Endothelial cell of umbilical vein (primary cell): ENCODE measurements at regions not wholly inside any gene's neighbourhood (a gene's known extent, or its start where the extent isn't known, plus 50 kb on each side); places are given as distances from the start of the nearest gene placed in this dataset.
"Not testable (repeated sequence)": the region's sequence is repeated elsewhere in the genome, so short reads cannot be mapped to it uniquely, and the experiment has no call there.

Experiments used
- BruUV-seq: library from RNA; stranded (reverse); fragments of 400-500 nt; replicated peaks from 2 replicates; lab custom pipeline; 2021; lab: Mats Ljungman, UMichigan
- CTCF ChIA-PET: fragments of 300-600, 350-600 bp; sonication (Branson Sonifier 250); formaldehyde crosslinking; loops from one replicate; lab custom pipeline; 2021; ENCODE audit warnings: antibody characterized with exemption, inconsistent platforms; lab: Charles Lee
- POLR2A ChIA-PET: fragments of 300-600, 350-600 bp; sonication (Branson Sonifier 250); formaldehyde crosslinking; loops from one replicate; lab custom pipeline; 2021; ENCODE audit warnings: antibody characterized with exemption, inconsistent platforms; lab: Charles Lee
- DNase-seq: peaks from one replicate; pipeline ENCODE4 v3.0.0-alpha.2; 2011; ENCODE audit warnings: low read depth, low spot score
- FAIRE-seq: peaks from 2 replicates; lab custom pipeline; 2011; peaks lifted over from hg19 to GRCh38; lab: Jason Lieb, UNC
- H2AFZ ChIP-seq: 2 replicates; pipeline ENCODE4 v1.6.0; 2012; ENCODE audit warnings: low read depth, low read length, control low read depth, inconsistent platforms
- H3K27ac ChIP-seq: 2 replicates; pipeline ENCODE4 v1.5.1; 2011; ENCODE audit warnings: low read depth, mild to moderate bottlenecking, control low read depth, low read length, moderate library complexity; ENCODE audit not compliant: insufficient read depth
- H3K27me3 ChIP-seq, 2 experiments: 2 replicates each; pipeline versions ENCODE4 v1.6.0 to v1.6.1; 2011; ENCODE audit warnings: low read length in 2 of 2, mixed read lengths in 1 of 2; ENCODE audit not compliant: control insufficient read depth in 2 of 2, insufficient read depth in 2 of 2
- H3K36me3 ChIP-seq, 2 experiments: 2 replicates in 1 of 2; 3 replicates in 1 of 2; pipeline ENCODE4 v1.5.1; 2011; ENCODE audit warnings: low read length in 2 of 2, mild to moderate bottlenecking in 1 of 2, moderate library complexity in 1 of 2; ENCODE audit not compliant: control insufficient read depth in 2 of 2, insufficient read depth in 2 of 2; ENCODE audit errors: extremely low read depth in 1 of 2
- H3K4me1 ChIP-seq: 3 replicates; pipeline ENCODE4 v1.5.1; 2011; ENCODE audit warnings: mild to moderate bottlenecking, low read length; ENCODE audit not compliant: control insufficient read depth, insufficient read depth; ENCODE audit errors: extremely low read depth
- H3K4me2 ChIP-seq: 2 replicates; pipeline ENCODE4 v1.6.1; 2011; ENCODE audit warnings: low read length, control low read depth, mixed read lengths; ENCODE audit not compliant: insufficient read depth
- H3K4me3 ChIP-seq, 3 experiments: fragments of 200-600 bp in 1 of 3; sonication (generic), shearing (Covaris generic) in 1 of 3; replicated peaks in 1 of 3; 2 replicates each; pipeline ENCODE4 v1.5.1; 2011 to 2016; ENCODE audit warnings: control low read depth in 3 of 3, low read length in 3 of 3, mild to moderate bottlenecking in 2 of 3, inconsistent platforms in 1 of 3, low read depth in 1 of 3, moderate library complexity in 1 of 3; ENCODE audit not compliant: insufficient read depth in 1 of 3
- H3K79me2 ChIP-seq: 2 replicates; pipeline ENCODE4 v1.6.0; 2012; ENCODE audit warnings: low read length, inconsistent platforms; ENCODE audit not compliant: control insufficient read depth, insufficient read depth
- H3K9ac ChIP-seq: replicated peaks from 2 replicates; pipeline ENCODE3; 2011; ENCODE audit warnings: low read length, control low read depth; ENCODE audit not compliant: insufficient read depth; ENCODE audit errors: extremely low read depth
- H3K9me1 ChIP-seq: replicated peaks from 3 replicates; pipeline ENCODE4 v1.6.0; 2011; ENCODE audit warnings: mild to moderate bottlenecking, low read length; ENCODE audit not compliant: control insufficient read depth, insufficient read depth; ENCODE audit errors: extremely low read depth
- H3K9me3 ChIP-seq: replicated peaks from 2 replicates; pipeline ENCODE4 v1.5.1; 2012; ENCODE audit warnings: low read length, inconsistent platforms; ENCODE audit not compliant: control insufficient read depth, insufficient read depth
- H4K20me1 ChIP-seq: replicated peaks from 2 replicates; pipeline ENCODE3; 2011; ENCODE audit warnings: mild to moderate bottlenecking, low read length; ENCODE audit not compliant: control insufficient read depth, insufficient read depth; ENCODE audit errors: extremely low read depth
- dilution Hi-C: fragments of 300-500 bp; cut with MboI; formaldehyde crosslinking; loops from one replicate; pipeline ENCODE4 v1.15.0; 2019; ENCODE audit warnings: low sequenced_read_pairs; ENCODE audit not compliant: extremely low pct_ligation_motif_present
- intact Hi-C: fragments of 100-400 bp; cut with micrococcal nuclease; formaldehyde crosslinking; loops from one replicate; pipeline ENCODE4 v1.10.0; 2022

- DNase-seq, CTCF ChIA-PET, H2AFZ ChIP-seq, dilution Hi-C loops, H3K4me1 ChIP-seq, H3K9ac ChIP-seq, intact Hi-C loops, H3K9me1 ChIP-seq, POLR2A ChIA-PET, H3K27ac ChIP-seq, H3K27me3 ChIP-seq, H4K20me1 ChIP-seq, H3K9me3 ChIP-seq, H3K79me2 ChIP-seq, H3K4me2 ChIP-seq, FAIRE-seq, H3K4me3 ChIP-seq, BruUV-seq, H3K36me3 ChIP-seq: not testable (repeated sequence)
These were observed 353.9 kb upstream of the FOLH1 start for GRCh38 chr11:49562262-49562661.

GRCh38 chr11:49579492-49579891, 371.1 kb upstream of the FOLH1 start:
- POLR2A ChIA-PET, dilution Hi-C loops: not testable (repeated sequence)

GRCh38 chr11:49585495-49585894, 366.7 kb upstream of the OR4C13 start:
- H3K27me3 ChIP-seq, CTCF ChIA-PET, BruUV-seq, H3K9me3 ChIP-seq, H3K9ac ChIP-seq, FAIRE-seq, H3K36me3 ChIP-seq, intact Hi-C loops, H3K4me2 ChIP-seq, H3K4me1 ChIP-seq, H3K27ac ChIP-seq, H3K4me3 ChIP-seq, H3K79me2 ChIP-seq, DNase-seq, H3K9me1 ChIP-seq, dilution Hi-C loops, H4K20me1 ChIP-seq, H2AFZ ChIP-seq, POLR2A ChIA-PET: not testable (repeated sequence)

More at GRCh38 chr11:49579492-49579891, 371.1 kb upstream of the FOLH1 start:
- H3K4me3 ChIP-seq, H3K27ac ChIP-seq, H3K27me3 ChIP-seq, H3K36me3 ChIP-seq, intact Hi-C loops, H3K9me1 ChIP-seq, BruUV-seq, H4K20me1 ChIP-seq, H3K4me1 ChIP-seq, H3K4me2 ChIP-seq, H3K79me2 ChIP-seq, H2AFZ ChIP-seq, H3K9me3 ChIP-seq, H3K9ac ChIP-seq, DNase-seq, CTCF ChIA-PET, FAIRE-seq: not testable (repeated sequence)

GRCh38 chr11:49608892-49609291, 343.3 kb upstream of the OR4C13 start:
- DNase-seq, CTCF ChIA-PET, H3K4me1 ChIP-seq, H3K9ac ChIP-seq, POLR2A ChIA-PET, H3K79me2 ChIP-seq, BruUV-seq, H3K36me3 ChIP-seq, intact Hi-C loops, FAIRE-seq, dilution Hi-C loops, H3K27ac ChIP-seq, H2AFZ ChIP-seq, H3K4me2 ChIP-seq, H3K9me1 ChIP-seq, H3K4me3 ChIP-seq, H3K9me3 ChIP-seq, H4K20me1 ChIP-seq, H3K27me3 ChIP-seq: not testable (repeated sequence)
